GDM1 (cell line): ENCODE measurements at regions not wholly inside any gene's neighbourhood (a gene's known extent, or its start where the extent isn't known, plus 50 kb on each side); places are given as distances from the start of the nearest gene placed in this dataset.

Experiments
- DNase-seq: peaks from one replicate; lab custom pipeline; 2025; lab: John Stamatoyannopoulos, UW

DNA sequence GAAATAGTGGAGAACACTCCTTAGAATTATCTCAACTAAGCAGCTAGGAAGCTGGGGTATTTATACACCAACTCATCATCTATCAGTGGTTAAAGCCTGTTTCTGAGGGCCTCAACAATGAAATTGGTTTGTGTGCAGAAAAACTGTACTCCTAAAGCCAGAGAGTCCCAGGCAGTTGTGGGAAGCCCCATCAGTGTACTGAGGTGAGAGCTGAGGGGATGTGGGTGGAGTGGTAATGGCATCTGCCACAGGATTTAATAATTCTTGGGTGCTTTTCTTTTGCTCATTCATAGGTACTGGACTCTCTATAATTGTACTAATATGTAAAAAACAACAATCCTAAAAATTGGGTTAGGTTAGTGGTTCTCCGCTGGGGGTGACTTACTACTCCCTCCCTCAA lies 267.5 kb downstream of the PTEN start:
- DNase-seq, result no peak

DNA sequence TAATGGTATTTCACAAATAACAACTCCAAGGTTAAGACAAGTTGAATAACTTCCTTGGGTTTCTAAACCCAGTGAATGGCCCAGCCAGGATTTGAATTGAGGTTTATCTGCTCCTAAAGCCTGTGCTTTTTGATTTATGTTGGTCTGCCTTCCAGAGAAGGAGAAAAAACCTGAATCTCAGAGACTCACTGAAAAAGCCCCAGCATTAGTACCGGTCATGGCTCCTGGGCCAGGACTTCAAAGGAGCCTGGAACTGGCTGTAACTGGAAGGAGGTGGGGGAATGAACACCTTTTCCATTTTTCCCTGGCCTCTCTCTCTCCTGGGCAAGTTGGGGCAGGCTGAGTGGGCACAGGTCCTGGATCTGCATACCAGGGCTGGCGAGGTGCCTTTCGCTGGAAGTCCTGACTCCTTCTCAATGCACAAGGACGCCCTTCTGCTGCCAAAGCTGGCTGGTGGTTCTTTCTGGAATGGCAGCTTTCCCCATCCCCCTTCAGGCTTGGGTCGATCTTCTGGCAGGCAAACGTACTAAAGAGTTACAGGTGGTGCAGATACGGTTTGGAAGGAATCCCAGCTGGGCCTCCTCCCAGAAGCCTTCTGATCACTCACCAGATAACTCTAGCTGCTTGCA lies 268.2 kb downstream of the PTEN start:
- DNase-seq, result no peak

DNA sequence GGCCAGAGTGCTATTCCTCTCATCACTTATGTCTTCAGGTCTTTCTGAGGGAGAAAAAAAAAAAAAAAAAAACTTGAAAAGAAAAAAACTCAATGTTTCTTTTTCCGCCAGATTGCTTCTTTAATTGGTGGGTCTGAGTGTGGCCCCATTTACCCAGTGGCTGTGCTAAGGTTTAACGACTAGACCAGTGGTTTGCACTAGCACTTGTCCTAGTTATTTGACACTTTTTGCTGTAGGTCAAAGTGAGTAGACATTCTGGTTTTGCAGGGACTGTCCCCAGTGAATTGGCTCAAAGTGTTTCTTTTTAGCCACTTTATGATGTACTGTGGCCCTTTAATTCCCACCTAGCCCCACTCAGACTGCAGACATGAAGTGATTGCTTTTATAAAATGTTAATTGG lies 273.3 kb downstream of the PTEN start:
- DNase-seq, result no peak

DNA sequence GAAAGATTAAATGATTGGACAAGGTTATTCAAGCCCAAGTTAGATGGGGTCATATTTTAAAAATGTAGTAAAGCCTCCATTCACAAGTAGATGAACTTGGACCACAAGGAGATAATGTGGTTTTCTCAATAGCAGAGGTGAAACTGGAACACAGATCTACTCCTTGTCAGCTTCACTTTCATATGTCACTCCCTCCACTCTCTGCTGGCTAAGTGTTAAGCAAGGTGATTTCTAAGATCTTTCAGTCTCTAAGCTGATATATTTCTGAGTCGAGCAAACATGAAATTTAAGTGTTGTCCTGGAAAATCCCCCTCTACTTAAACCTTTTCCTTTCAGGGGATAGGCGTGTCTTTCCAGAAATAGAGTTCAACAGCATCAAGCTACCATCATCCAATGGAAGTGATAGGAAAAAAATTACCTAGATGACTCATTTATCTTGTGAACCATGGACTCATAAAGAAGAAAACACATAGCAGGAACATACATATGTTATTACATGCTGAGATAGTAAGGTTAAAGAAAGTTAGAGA lies 275.0 kb downstream of the PTEN start:
- no peak for DNase-seq

DNA sequence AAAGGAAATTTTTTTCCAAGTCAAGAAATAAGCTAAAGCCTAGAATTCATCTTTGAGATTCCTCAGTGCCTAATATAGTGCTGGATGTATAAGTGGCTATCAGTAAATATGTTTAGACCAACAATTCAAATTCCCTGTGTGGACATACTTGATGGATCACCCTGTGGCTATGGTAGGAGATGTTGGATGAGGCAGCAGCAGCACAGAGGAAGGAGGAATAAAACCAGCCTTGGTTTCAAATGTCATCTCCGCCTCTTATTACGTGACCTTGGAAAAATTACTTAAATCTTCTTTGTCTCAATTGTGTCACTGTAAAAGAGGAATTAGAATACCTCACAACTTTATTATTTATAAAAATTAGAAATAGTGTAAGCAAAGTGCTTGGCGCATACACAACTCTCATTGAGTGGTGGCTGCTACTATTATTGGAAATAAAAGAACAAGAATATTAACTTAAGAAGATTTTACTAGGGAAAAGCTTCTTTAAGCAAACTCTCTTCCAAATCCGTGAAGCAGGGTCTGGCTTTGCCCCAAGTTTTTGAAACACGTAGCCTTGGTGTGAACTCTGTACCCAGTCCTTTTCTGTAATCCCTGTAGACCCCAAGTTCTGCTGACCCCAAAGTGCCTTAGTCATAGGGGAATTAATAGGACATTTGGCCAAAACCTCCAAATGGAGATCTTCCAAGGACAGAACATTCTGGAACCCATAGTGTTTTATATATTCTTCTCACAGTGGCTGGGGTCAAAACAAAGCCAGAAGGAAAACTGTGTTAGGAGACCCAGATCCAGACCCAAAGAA lies 283.8 kb downstream of the PTEN start:
- DNase-seq, result no peak

DNA sequence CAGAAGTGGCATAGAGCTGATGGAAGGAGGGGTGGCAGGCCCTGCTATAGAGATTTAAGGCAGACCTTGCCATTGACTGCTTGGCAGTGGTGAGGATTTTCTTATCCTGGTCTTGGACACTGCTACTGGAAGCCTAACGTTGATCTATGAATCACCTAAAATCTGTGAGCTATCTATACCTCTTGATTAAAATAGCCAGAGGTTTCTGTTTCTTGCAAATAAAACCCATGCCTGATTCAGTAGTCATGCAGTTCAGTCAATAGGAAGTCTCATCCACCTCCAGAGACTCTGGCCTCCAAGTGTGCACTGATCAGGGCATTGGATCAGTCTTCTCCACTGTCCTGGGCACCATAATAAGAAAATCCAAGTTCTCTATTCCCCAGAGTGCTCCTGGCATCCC lies 286.5 kb downstream of the PTEN start:
- DNase-seq, result no peak

DNA sequence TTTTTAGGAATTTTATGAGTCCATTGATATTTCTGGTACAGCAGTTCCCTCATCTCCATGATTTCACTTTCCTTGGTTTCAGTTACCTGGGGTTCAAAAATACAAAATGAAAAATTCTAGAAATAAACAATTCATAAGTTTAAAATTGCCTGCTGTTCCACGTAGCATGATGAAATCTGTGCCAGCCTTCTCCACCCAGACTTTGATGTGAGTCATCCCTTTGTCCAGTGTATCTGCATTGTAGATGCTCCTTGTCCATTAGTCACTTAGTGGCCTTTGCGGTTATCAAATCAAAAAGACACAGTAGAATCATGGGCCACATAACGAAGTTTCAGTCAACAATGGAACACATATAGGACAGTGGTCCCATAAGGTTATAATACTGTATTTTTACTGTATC lies 286.9 kb downstream of the PTEN start:
- DNase-seq, result no peak

DNA sequence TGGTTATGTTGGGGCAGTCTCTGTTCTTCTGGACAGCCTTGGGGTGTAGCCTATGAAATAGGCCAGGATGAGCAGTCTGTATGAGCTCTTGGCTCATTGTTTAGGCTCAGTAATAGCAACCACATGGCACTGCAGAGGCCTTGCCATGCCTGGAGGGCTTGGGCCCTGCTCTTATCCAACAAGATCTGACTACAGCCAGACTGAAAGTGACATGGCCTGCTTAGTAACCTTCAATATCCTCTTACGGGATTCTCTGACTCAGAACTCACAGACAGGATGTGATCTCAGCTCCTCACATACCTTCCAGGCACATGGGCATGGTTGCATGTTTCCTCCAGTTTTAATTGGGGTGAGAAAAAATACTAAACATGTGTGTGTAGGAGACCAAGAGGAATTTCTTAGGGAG lies 289.3 kb downstream of the PTEN start:
- no peak for DNase-seq

DNA sequence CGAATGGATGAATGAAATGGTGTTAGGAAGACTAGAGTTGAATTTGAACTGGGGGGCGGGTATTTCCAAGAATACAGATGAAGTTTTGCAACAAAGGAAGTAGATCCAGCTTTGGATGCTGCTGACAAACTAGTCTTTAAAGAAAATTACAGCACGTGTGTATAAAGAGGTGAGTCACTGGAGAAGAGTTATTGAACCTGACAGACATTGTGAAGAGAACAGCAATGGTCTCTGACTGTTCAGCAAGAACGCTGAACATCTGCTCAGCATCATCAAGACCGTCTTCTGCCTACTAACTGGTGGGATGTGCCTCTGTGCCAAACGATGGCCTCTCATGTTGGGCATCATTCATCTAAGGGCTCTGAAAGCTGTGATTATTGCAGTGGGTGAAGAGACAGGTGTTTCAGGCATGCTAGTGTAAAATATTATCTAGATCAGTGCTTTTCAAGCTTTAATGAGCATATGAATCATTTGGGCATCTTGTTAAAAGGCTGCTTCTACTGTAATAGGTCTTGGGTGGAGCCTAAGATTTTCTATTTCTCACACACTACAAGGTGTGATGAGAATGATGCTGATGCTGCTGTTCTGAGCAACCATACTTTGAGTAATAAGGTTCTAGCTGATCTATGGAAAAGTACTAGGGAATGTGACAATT lies 291.3 kb downstream of the PTEN start:
- DNase-seq, result no peak

DNA sequence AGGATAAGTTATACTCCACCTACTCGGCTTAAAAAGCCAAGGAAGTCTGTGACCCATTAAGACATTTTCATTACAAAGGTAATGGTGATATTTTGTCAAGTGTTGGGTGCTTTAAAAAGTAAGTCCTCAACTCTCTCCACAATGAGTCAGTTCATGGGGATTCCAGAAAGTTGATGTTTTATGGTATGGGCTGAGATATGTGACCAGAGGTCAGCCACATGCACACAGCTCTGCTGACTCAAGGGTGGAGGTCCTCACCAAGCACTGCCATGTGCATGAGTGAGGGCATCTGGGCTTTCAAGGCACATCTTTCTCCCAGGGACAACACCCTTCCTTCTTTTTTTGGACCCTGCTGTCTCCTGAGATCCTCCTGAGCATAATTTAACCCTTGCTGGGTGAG lies 292.9 kb downstream of the PTEN start:
- DNase-seq, result no peak

DNA sequence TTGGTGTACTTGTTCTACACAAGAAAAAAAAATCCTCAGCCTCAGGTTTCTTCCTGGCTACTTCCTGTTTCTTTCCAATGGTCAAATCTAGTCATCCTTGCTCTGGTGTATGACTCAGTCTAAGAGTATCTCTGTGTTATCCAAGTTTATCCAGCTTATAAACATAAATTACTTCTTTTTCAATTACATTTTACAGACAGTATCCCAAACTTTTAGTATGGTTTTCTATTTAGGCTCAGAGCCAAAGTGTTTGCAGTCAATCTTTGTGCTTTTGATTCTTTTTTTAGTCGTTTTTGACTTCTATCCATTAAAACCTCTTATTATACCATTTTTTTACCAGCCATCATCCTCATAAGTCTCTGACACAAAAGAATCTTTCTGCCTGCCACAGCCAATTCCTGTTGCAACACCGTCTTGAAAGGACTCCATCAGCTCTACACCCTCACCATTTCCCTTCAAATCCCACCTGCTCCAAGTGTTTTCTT lies 294.6 kb downstream of the PTEN start:
- DNase-seq, result no peak

DNA sequence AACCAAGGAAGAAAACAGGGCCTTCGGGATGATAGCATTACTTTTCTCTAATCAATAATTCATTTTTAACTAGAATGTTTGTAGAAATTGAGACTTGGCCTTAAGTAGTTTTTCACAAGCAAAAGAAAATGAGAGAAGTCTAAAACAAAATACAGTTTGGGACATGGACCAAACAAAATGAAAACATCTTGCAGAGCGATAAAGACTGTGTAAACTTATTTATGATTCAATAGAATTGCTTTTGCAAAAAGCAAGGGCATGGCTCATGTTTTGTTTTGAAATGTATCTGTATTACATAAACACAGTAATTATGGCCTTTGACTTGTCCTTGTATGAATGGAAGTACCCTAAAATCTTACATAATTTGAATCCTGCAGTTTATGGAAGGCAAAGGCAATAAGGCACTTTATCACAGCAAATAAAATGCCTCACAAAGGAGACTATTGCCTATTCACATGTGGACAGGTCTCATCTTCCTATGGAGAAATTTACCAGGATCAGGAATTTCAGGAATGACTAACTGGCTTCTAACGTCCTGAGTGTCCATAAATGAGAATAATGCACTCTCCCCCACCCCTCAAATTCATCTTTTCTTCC lies 295.2 kb downstream of the PTEN start:
- no peak for DNase-seq

DNA sequence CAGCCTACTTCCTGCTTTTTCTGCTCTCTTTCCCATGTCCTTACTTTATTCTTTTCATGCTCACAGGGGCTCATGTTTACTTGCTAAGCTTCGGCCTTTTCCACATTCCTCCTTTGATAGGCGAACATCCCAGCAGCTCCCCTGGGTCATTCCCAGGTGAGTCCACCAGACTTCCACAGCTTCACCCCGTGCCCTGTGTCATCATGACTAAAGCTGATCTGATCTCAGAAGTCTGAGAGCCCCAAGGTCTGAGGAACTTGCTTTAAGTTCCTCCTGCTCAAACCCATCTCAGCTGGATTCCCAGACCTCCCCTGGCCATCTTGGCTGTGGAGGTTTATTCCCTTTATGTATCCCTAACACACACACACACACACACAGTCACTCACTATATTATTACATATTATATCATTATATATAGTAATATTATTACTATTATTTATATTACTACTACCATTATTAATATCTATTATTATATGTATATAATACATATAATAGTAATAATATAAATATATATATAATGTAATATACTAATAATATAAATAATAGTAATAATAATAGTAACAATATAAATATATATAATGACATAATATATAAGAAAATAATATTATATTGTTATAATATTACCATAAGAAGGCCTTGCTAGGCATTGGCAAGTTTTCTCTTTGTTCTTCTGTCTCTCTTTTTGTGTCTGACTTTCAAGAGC lies 295.9 kb downstream of the PTEN start:
- no peak for DNase-seq

DNA sequence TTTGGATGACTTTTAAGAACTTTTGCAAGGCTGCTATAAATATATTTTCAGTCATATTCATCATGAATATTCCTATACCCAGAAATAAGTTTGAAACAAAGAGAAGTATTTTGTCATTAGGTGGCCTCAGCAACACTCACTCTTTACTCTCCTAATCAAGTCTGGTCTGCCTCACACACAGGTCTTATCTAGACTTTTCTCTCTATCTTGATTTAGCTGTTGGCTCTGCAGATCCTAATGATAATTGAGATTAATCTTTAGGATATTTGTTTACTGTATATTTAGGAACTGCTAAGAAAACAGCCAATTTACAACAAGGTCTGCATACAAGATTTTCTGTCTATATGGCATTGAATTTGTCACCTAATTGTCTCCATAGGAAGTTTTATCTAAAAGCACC lies 297.6 kb downstream of the PTEN start:
- DNase-seq, result no peak

DNA sequence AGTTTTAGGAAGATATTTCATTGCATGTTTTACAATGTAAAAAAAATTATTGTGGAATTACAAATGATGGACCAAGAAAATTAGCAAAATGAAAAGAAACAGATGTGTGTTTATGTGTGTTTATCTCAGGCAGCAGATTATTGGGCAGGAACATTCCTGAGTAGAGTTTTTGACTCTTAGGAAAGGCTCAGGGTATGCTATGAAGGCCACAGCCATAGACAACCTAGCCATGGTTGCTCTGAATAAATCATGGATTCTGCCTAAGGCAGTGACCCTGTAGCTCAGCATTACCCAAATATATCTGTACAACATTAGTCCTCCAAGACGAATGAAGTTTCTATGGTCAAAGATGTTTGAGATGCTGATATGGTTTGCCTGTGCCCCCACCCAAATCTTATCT lies 298.3 kb downstream of the PTEN start:
- DNase-seq, result no peak

DNA sequence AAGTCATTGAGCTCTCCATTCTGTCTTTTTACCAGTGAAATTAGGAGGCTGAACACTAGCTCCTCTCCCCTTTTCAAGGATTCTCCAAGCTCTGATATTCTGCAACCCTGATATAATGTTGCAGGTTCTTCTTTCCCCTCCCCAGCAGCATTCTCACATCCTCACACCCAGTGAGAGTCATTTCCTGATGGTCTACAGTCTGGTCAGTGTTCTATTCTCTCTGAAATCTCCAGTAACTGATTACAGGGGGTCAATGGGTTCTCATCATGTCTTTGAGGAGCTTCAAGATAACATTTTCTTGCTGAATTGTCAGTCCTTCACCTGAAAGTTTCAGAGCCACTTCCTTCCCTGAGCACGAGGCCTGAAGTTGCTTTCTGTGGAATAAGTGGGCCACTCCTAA lies 299.4 kb downstream of the PTEN start:
- DNase-seq, result no peak

DNA sequence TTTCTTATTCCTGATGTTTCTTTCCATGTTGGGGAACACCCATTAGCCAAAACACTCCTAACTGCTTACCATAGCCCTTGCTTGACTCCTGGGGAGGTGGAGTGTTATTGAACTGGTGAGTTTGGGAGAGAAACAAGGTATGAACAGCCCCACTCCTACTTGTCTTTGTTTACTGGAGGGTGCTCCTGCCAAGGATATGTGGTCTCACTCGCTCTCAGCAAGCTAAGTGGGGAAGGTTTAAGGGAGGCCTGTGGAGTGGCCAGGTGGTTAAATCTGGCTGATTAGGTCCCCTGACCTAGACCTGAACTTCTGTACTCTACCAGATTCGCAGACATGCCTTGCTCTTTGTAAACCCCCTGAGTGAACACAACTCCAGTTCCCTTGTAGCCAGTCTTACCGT lies 300.1 kb downstream of the PTEN start:
- no peak for DNase-seq

DNA sequence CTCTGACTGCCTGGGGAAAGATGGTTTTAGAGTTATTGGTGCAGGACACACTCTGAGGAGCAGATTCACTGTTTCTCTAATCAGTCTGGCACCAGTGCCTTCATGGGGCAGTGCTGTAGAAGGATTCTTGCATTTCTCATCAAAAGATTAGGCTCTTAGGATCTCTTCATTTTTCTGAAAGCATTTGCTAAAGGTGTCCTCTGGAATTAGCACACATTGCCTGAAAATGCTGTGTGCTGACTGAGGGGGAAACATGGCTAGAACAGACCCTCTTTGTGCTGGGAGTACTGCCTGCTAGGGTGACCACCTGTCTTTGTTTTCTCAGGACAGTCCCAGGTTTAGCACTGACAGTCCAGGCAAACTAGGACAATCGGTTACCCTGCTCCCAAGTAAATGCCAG lies 301.0 kb downstream of the PTEN start:
- DNase-seq, result no peak

DNA sequence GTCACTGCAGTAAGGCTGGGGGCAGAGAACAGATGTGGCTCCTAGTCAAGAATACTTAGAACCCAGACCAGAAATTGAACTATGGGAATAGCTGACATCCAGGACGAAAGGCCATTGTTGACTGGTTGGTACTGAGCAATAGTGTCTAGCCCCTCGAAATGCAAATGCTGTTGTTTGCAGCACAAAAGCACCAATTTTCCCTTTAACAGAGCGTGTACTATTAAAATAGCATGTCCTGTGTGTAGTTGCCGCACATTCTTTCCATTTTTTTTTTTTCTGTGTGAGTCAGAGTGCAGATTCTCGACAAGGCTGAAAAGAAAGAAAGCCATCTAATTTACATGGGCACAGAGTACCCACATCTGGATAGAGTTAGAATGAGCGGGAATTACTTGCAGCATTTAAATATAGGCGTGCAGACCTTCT lies 302.4 kb downstream of the PTEN start:
- no peak for DNase-seq

DNA sequence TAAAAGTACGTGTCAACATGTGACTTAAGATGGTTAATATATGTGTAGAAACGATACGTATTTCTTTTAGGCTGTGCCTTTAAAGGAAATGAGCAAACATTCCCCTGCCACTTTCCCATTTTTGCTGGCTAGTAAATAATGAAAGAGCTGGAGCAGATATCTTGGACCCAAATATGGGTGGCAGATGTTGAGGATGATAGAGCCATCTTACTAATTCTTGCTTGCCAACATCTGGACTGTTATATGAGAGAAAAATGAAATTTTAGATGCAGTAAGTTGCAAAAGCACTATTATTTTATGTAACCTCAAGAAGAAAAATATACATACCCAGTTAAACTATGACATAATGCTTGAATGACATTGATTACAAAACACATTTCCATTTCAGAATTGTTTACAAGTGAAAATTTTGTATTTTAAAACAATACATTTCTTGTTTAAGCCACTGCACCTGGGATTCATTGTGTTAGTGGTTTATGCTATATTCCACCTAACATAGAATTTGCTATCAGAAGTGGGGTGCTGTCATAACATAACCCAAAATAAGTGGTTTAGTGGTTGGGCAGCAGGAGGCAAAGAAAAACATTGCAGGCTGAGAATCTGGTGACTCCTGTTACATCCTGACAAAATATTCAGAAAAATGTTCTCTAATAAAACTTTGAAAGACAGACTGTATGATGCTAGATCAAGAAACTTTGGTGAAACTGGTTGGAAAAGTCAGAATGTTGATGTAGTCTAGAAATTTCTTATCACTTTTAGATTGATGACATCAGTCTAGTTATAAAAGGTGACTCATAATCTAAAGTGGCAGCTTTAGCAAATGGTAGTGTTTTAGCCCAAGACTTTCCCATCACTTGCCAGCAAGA lies 305.0 kb downstream of the PTEN start:
- no peak for DNase-seq

DNA sequence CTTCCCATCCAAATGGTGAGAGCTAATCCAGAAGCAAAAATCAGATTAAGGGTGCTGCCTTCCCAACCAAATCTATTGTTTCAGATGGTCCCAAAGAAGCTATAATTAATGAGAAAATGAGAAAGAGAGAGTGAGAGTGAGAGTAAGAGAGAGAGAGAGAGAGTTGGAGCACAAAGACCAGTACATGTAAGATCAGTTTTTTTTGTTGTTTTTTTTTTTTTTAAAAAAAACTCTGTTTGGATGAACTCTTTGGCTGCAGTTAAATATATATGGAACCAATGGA lies 305.6 kb downstream of the PTEN start:
- no peak for DNase-seq
